ENCODE measurements at regions not wholly inside any gene's neighbourhood (a gene's known extent, or its start where the extent isn't known, plus 50 kb on each side); places are given as distances from the start of the nearest gene placed in this dataset.

DNA sequence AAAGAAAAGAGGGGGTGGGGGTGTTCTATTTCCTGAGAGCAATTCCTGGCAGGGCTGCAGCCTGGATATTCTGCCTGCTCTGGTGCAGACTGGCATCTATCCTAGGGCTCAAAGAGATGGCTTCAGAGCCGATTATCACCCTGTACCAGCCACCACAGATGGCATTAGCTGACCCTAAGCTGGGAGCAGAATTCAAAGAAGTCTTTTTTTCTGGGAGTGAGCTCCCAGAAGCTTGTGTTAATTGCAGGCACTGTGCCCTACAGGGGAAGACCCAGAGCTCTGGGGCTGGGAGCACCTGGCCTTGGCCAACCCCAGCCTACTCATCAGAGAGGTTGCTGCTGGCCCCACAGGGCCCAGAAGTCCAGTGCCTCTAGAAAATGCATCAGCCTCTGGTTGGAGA, 85.9 kb downstream of the PXDC1 start:
- ChIA-PET CTCF (no interaction called here), POLR2A (no interaction called here)
- no peak for ATAC-seq

DNA sequence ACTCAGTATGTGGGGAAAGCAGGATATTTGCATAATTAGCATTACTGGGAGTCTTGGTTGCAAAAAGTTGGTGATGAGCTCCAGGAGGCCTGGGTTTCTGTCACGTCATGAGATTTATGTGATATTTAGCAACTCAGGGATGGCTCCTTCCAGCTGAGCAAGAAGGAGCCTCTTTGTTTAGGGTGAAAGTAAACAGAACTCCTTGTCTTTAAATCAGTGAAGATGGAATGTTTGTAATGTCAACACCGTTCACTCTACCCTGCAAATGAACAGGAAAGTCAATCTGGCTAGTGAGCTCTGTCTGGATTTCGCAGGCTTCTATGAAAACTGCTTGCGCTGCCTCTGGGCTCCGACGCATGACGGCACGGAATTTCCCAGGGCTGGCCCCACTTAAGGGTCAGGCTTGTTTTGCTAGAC, 86.9 kb downstream of the PXDC1 start:
- ATAC-seq: no peak
- no peaks in the 10 kb centered on the region for H3K79me2 ChIP-seq (ENCODE audit: control insufficient read depth, insufficient read depth, low read length)
- H3K4me2 ChIP-seq (ENCODE audit: control insufficient read depth, insufficient read depth): no peak overlapping the region
- no peaks in the 10 kb centered on the region; a peak in 1 of 4 replicates for H3K27me3 ChIP-seq (replicated peaks in 1 of 2; ENCODE audit: control insufficient read depth in 2 of 2, insufficient read depth in 2 of 2, low read length in 1 of 2)
- no TSS peak for BruUV-seq (replicated peaks)
- ChIA-PET RAD21 (ENCODE audit: unreplicated experiment) (no interaction called here), POLR2A (no interaction called here), CTCF (no interaction called here), SMC1A (ENCODE audit: uncharacterized antibody, unreplicated experiment) (no interaction called here)
- 64% methylated on average over 8 of the region's 8 CpGs for WGBS (ENCODE audit: insufficient coverage, insufficient replicate concordance, low lambda C conversion rate, missing lambda C conversion rate)
- no peak overlapping the region for H3K9ac ChIP-seq (ENCODE audit: control insufficient read depth, insufficient read depth, low read length)
- H3K9me3 ChIP-seq (replicated peaks; ENCODE audit: control insufficient read depth, insufficient read depth, low read length): no peaks in the 10 kb centered on the region
- no peaks in the 10 kb centered on the region for H4K20me1 ChIP-seq (ENCODE audit: control insufficient read depth, insufficient read depth)
- intact Hi-C loops (cut with micrococcal nuclease; ENCODE audit: unreplicated experiment) (no loop called here), in situ Hi-C loops (cut with MboI) (no loop called here)
- H3K4me1 ChIP-seq (ENCODE audit: control insufficient read depth, insufficient read depth, low read length): no peaks in the 10 kb centered on the region
- no peak for TF ChIP-seq BMI1 (IDR thresholded peaks at IDR 0.05; ENCODE audit: borderline replicate concordance)
- no peak for TF ChIP-seq ATF7 (IDR thresholded peaks at IDR 0.05; ENCODE audit: low read depth)
- TF ChIP-seq EGR1 (IDR thresholded peaks at IDR 0.05; ENCODE audit: borderline replicate concordance in 1 of 2, low read depth in 2 of 2, low read length in 2 of 2): no peak
- TF ChIP-seq IKZF2 (IDR thresholded peaks at IDR 0.05): no peak
- no peak for TF ChIP-seq ZSCAN29 (IDR thresholded peaks at IDR 0.05)
- no peak for TF ChIP-seq NR2C1 (IDR thresholded peaks at IDR 0.05)
- no peak for FAIRE-seq
- H3K4me3 ChIP-seq: no peak overlapping the region
- no peak overlapping the region for H3K27ac ChIP-seq (ENCODE audit: control insufficient read depth, insufficient read depth)
- no peaks in the 10 kb centered on the region for H3K36me3 ChIP-seq (ENCODE audit: control insufficient read depth in 2 of 2, insufficient read depth in 2 of 2, low read length in 1 of 2)
- no peak overlapping the region for H2AFZ ChIP-seq (ENCODE audit: control insufficient read depth, low read depth, low read length)
- DNase-seq (ENCODE audit: low read depth, low spot score): no peak

More for the DNA sequence above, 85.9 kb downstream of the PXDC1 start:
- no peak for DNase-seq (ENCODE audit: low read depth, low spot score)
- BruUV-seq (replicated peaks): no TSS peak
- Histone ChIP-seq H3K9me3 (replicated peaks; ENCODE audit: control insufficient read depth, insufficient read depth, low read length) (no peaks in the 10 kb centered on the region), H3K9ac (ENCODE audit: control insufficient read depth, insufficient read depth, low read length) (no peak overlapping the region), H3K27ac (ENCODE audit: control insufficient read depth, insufficient read depth) (no peak overlapping the region), H3K4me3 (no peak overlapping the region), H3K27me3 (replicated peaks in 1 of 2; ENCODE audit: control insufficient read depth in 2 of 2, insufficient read depth in 2 of 2, low read length in 1 of 2) (no peaks in the 10 kb centered on the region; a peak in 1 of 4 replicates), H3K79me2 (ENCODE audit: control insufficient read depth, insufficient read depth, low read length) (no peaks in the 10 kb centered on the region), H3K36me3 (ENCODE audit: control insufficient read depth in 2 of 2, insufficient read depth in 2 of 2, low read length in 1 of 2) (no peaks in the 10 kb centered on the region), H4K20me1 (ENCODE audit: control insufficient read depth, insufficient read depth) (no peaks in the 10 kb centered on the region), H3K4me2 (ENCODE audit: control insufficient read depth, insufficient read depth) (no peak overlapping the region), H2AFZ (ENCODE audit: control insufficient read depth, low read depth, low read length) (no peak overlapping the region), H3K4me1 (ENCODE audit: control insufficient read depth, insufficient read depth, low read length) (no peaks in the 10 kb centered on the region)
- in situ Hi-C loops (cut with MboI): no loop called here
- TF ChIP-seq TCF12 (IDR thresholded peaks at IDR 0.05; ENCODE audit: low read depth, low read length) (no peak), ZNF622 (IDR thresholded peaks at IDR 0.05) (no peak), GABPA (IDR thresholded peaks at IDR 0.05; ENCODE audit: low read depth) (no peak), GATAD2B (conservative IDR thresholded peaks at IDR 0.05; ENCODE audit: low read depth) (no peak)
- RAD21 ChIA-PET (ENCODE audit: unreplicated experiment): no interaction called here
- intact Hi-C loops (cut with micrococcal nuclease; ENCODE audit: unreplicated experiment): no loop called here
- FAIRE-seq: no peak
- 0% methylated on average over 1 of the region's 1 CpG for WGBS (ENCODE audit: insufficient coverage, insufficient replicate concordance, low lambda C conversion rate, missing lambda C conversion rate)
- SMC1A ChIA-PET (ENCODE audit: uncharacterized antibody, unreplicated experiment): no interaction called here

Measured in GM12878 (cell line).